HG03460 (cell line): ENCODE measurements at regions not wholly inside any gene's neighbourhood (a gene's known extent, or its start where the extent isn't known, plus 50 kb on each side); places are given as distances from the start of the nearest gene placed in this dataset.
"Not testable (repeated sequence)": the region's sequence is repeated elsewhere in the genome, so short reads cannot be mapped to it uniquely, and the experiment has no call there.

Experiments used
- ATAC-seq: cut with Tn5 transposase; IDR thresholded peaks from one replicate; pipeline ENCODE4 v1.9.1; 2021; ENCODE audit not compliant: unreplicated experiment

- ATAC-seq = no peak
Measured at GRCh38 chr16:60073376-60073775, 1339.3 kb upstream of the GOT2 start.

- ATAC-seq = no peak
Measured at GRCh38 chr16:60064026-60064425, 1329.9 kb upstream of the GOT2 start.

GRCh38 chr16:60061396-60061795 is 1327.3 kb upstream of the GOT2 start:
- ATAC-seq = no peak

- ATAC-seq = no peak
Measured at GRCh38 chr16:60060731-60061130, 1326.6 kb upstream of the GOT2 start.

GRCh38 chr16:60059141-60059540 is 1325.0 kb upstream of the GOT2 start:
- no peak for ATAC-seq

GRCh38 chr16:60041671-60042070 is 1307.6 kb upstream of the GOT2 start:
- no peak for ATAC-seq

- ATAC-seq = no peak
Measured at GRCh38 chr16:60031740-60032139, 1297.6 kb upstream of the GOT2 start.

- ATAC-seq = no peak
Measured at GRCh38 chr16:60027351-60027750, 1293.2 kb upstream of the GOT2 start.

- no peak for ATAC-seq
Measured at GRCh38 chr16:60013076-60013475, 1279.0 kb upstream of the GOT2 start.

- ATAC-seq = no peak
Measured at GRCh38 chr16:60001523-60001922, 1267.4 kb upstream of the GOT2 start.

GRCh38 chr16:59997706-59998105 is 1263.6 kb upstream of the GOT2 start:
- no peak for ATAC-seq

GRCh38 chr16:59993101-59993500 is 1259.0 kb upstream of the GOT2 start:
- no peak for ATAC-seq

GRCh38 chr16:59991171-59991570 is 1257.1 kb upstream of the GOT2 start:
- no peak for ATAC-seq

- no peak for ATAC-seq
Measured at GRCh38 chr16:59988591-59988990, 1254.5 kb upstream of the GOT2 start.

GRCh38 chr16:59975953-59976352 is 1241.8 kb upstream of the GOT2 start:
- no peak for ATAC-seq

- ATAC-seq = no peak
Measured at GRCh38 chr16:59973966-59974365, 1239.8 kb upstream of the GOT2 start.

- no peak for ATAC-seq
Measured at GRCh38 chr16:59971264-59971663, 1237.1 kb upstream of the GOT2 start.

- ATAC-seq = no peak
Measured at GRCh38 chr16:59964232-59964924, 1230.3 kb upstream of the GOT2 start.

- ATAC-seq = no peak
Measured at GRCh38 chr16:59959311-59959710, 1225.2 kb upstream of the GOT2 start.

- no peak for ATAC-seq
Measured at GRCh38 chr16:59950431-59950830, 1216.3 kb upstream of the GOT2 start.

GRCh38 chr16:59944041-59944440 is 1209.9 kb upstream of the GOT2 start:
- not testable (repeated sequence) for ATAC-seq

- ATAC-seq = no peak
Measured at GRCh38 chr16:59941594-59941993, 1207.5 kb upstream of the GOT2 start.

- ATAC-seq = no peak
Measured at GRCh38 chr16:59920054-59920453, 1185.9 kb upstream of the GOT2 start.
